AML-193 (cell line): ENCODE measurements at regions not wholly inside any gene's neighbourhood (a gene's known extent, or its start where the extent isn't known, plus 50 kb on each side); places are given as distances from the start of the nearest gene placed in this dataset.

Experiments
- DNase-seq, 2 experiments: peaks; one replicate each; lab custom pipeline; 2025; lab: John Stamatoyannopoulos, UW

GRCh38 chr2:217655651-217656050 lies 347.1 kb downstream of the TNS1 start:
- no peak for DNase-seq

- no peak for DNase-seq
These were observed 348.6 kb downstream of the TNS1 start for GRCh38 chr2:217654168-217654567.

GRCh38 chr2:217652761-217653639 lies 349.8 kb downstream of the TNS1 start:
- no peak for DNase-seq

GRCh38 chr2:217650716-217651360 lies 352.0 kb downstream of the TNS1 start:
- DNase-seq = peak; percentile 57 to 67

- DNase-seq = no peak
These were observed 352.6 kb downstream of the TNS1 start for GRCh38 chr2:217650229-217650628.

- DNase-seq = no peak
These were observed 354.9 kb downstream of the TNS1 start for GRCh38 chr2:217647925-217648324.

- DNase-seq = no peak
These were observed 355.6 kb downstream of the TNS1 start for GRCh38 chr2:217647226-217647625.

GRCh38 chr2:217645896-217646295 lies 356.9 kb downstream of the TNS1 start:
- no peak for DNase-seq

- DNase-seq = no peak
These were observed 358.9 kb downstream of the TNS1 start for GRCh38 chr2:217643789-217644301.

GRCh38 chr2:217642944-217643343 lies 359.9 kb downstream of the TNS1 start:
- DNase-seq = no peak

GRCh38 chr2:217641960-217642359 lies 360.8 kb downstream of the TNS1 start:
- no peak for DNase-seq

- DNase-seq = no peak
These were observed 363.3 kb downstream of the TNS1 start for GRCh38 chr2:217639481-217639880.

- DNase-seq = no peak
These were observed 364.3 kb downstream of the TNS1 start for GRCh38 chr2:217638533-217638932.

GRCh38 chr2:217638031-217638430 lies 364.8 kb downstream of the TNS1 start:
- DNase-seq = no peak

GRCh38 chr2:217636991-217637561 lies 365.7 kb downstream of the TNS1 start:
- DNase-seq = no peak

GRCh38 chr2:217636578-217636977 lies 366.2 kb downstream of the TNS1 start:
- no peak for DNase-seq

- no peak for DNase-seq
These were observed 367.9 kb downstream of the TNS1 start for GRCh38 chr2:217634871-217635270.

- no peak for DNase-seq
These were observed 370.8 kb downstream of the TNS1 start for GRCh38 chr2:217632043-217632442.

- no peak for DNase-seq
These were observed 371.7 kb downstream of the TNS1 start for GRCh38 chr2:217631115-217631514.

- no peak for DNase-seq
These were observed 373.4 kb downstream of the TNS1 start for GRCh38 chr2:217629347-217629746.

- DNase-seq = no peak
These were observed 374.7 kb downstream of the TNS1 start for GRCh38 chr2:217628061-217628460.

GRCh38 chr2:217626926-217627325 lies 375.9 kb downstream of the TNS1 start:
- no peak for DNase-seq
